H1 (cell line): ENCODE measurements at regions not wholly inside any gene's neighbourhood (a gene's known extent, or its start where the extent isn't known, plus 50 kb on each side); places are given as distances from the start of the nearest gene placed in this dataset.

ENCODE experiments used
- CTCF ChIA-PET: fragments of 300-600 bp; sonication (Branson Sonifier 250); formaldehyde crosslinking; loops from one replicate; lab custom pipeline; 2021; ENCODE audit not compliant: partially characterized antibody; lab: Charles Lee
- POLR2A ChIA-PET: fragments of 300-600 bp; sonication (Branson Sonifier 250); formaldehyde crosslinking; loops from one replicate; lab custom pipeline; 2021; ENCODE audit warnings: inconsistent platforms; ENCODE audit not compliant: partially characterized antibody; lab: Charles Lee
- DNase-seq, 2 experiments: peaks; one replicate each; pipeline versions ENCODE4 v3.0.0 to v3.0.0-alpha.2; 2010 to 2022; ENCODE audit warnings: low spot score in 2 of 2, low read depth in 1 of 2, mixed read lengths in 1 of 2
- FAIRE-seq: peaks from 2 replicates; lab custom pipeline; 2011; peaks lifted over from hg19 to GRCh38; lab: Jason Lieb, UNC
- H2AFZ ChIP-seq: 2 replicates; pipeline ENCODE4 v1.8.1; 2012; ENCODE audit warnings: low read length, inconsistent platforms
- H2AK5ac ChIP-seq: 2 replicates; pipeline ENCODE4 v1.6.1; 2013; ENCODE audit warnings: low read depth, low read length
- H2BK120ac ChIP-seq: replicated peaks from 2 replicates; pipeline ENCODE3; 2013; ENCODE audit warnings: low read depth, low read length, inconsistent platforms
- H2BK12ac ChIP-seq: 2 replicates; pipeline ENCODE4 v1.6.1; 2013; ENCODE audit warnings: low read depth, low read length
- H2BK15ac ChIP-seq: 2 replicates; pipeline ENCODE4 v1.6.1; 2013; ENCODE audit warnings: low read length
- H2BK20ac ChIP-seq: 2 replicates; pipeline ENCODE4 v1.6.1; 2013; ENCODE audit warnings: low read length
- H2BK5ac ChIP-seq: 2 replicates; pipeline ENCODE4 v1.6.1; 2013; ENCODE audit warnings: low read depth, low read length
- H3K14ac ChIP-seq: 2 replicates; pipeline ENCODE4 v1.6.1; 2013; ENCODE audit warnings: inconsistent platforms; ENCODE audit not compliant: insufficient read length
- H3K18ac ChIP-seq: 2 replicates; pipeline ENCODE4 v1.6.1; 2013; ENCODE audit warnings: low read length; ENCODE audit errors: extremely low read depth
- H3K23ac ChIP-seq: 2 replicates; pipeline ENCODE4 v1.6.1; 2013; ENCODE audit warnings: inconsistent platforms; ENCODE audit not compliant: insufficient read length
- H3K23me2 ChIP-seq: 2 replicates; pipeline ENCODE4 v1.6.1; 2013; ENCODE audit warnings: low read depth, low read length
- H3K27ac ChIP-seq: 2 replicates; pipeline ENCODE4 v1.6.1; 2011; ENCODE audit warnings: low read depth, low read length, inconsistent platforms
- H3K27me3 ChIP-seq, 4 experiments: replicated peaks in 1 of 4; 1 replicate in 1 of 4; 2 replicates in 3 of 4; pipeline versions ENCODE4 v1.6.1 to v1.8.1; 2011 to 2013; ENCODE audit warnings: low read length in 3 of 4, mild to moderate bottlenecking in 3 of 4, inconsistent platforms in 2 of 4, mixed read lengths in 2 of 4, moderate library complexity in 1 of 4; ENCODE audit not compliant: control insufficient read depth in 3 of 4, insufficient read depth in 3 of 4; ENCODE audit errors: extremely low read depth in 1 of 4
- H3K36me3 ChIP-seq, 4 experiments: 2 replicates each; pipeline versions ENCODE4 v1.6.1 to v1.8.1; 2011 to 2013; ENCODE audit warnings: mild to moderate bottlenecking in 4 of 4, low read length in 3 of 4, moderate library complexity in 2 of 4, control low read depth in 1 of 4, inconsistent platforms in 1 of 4; ENCODE audit not compliant: insufficient read depth in 4 of 4, control insufficient read depth in 2 of 4
- H3K4ac ChIP-seq: replicated peaks from 2 replicates; pipeline ENCODE3; 2013; ENCODE audit warnings: low read length, low read depth, mixed read lengths, inconsistent platforms; ENCODE audit not compliant: insufficient read length
- H3K4me1 ChIP-seq, 4 experiments: replicated peaks in 1 of 4; 1 replicate in 1 of 4; 2 replicates in 3 of 4; pipeline versions ENCODE4 v1.6.1 to v1.8.1; 2011 to 2013; ENCODE audit warnings: low read length in 3 of 4, inconsistent platforms in 2 of 4, mixed read lengths in 1 of 4; ENCODE audit not compliant: insufficient read depth in 4 of 4, control insufficient read depth in 3 of 4
- H3K4me2 ChIP-seq, 2 experiments: 2 replicates each; pipeline versions ENCODE4 v1.6.1 to v1.8.1; 2011 to 2013; ENCODE audit warnings: low read depth in 2 of 2, low read length in 2 of 2, control low read depth in 1 of 2, inconsistent platforms in 1 of 2, mild to moderate bottlenecking in 1 of 2; ENCODE audit not compliant: insufficient read depth in 1 of 2
- H3K4me3 ChIP-seq, 4 experiments: fragments of 200-600, 300-600 bp in 1 of 4; sonication (generic), shearing (Covaris generic), sonication (Bioruptor Twin) in 1 of 4; 2 replicates each; pipeline versions ENCODE4 v1.5.1 to v1.8.1; 2011 to 2016; ENCODE audit warnings: low read length in 4 of 4, low read depth in 3 of 4, control low read depth in 2 of 4, inconsistent platforms in 2 of 4, mild to moderate bottlenecking in 2 of 4, mixed read lengths in 1 of 4, moderate library complexity in 1 of 4; ENCODE audit not compliant: insufficient read depth in 2 of 4; ENCODE audit errors: extremely low read depth in 1 of 4
- H3K56ac ChIP-seq: replicated peaks from 2 replicates; pipeline ENCODE3; 2013; ENCODE audit warnings: low read depth, mild to moderate bottlenecking, mixed read lengths, low read length, inconsistent platforms; ENCODE audit not compliant: insufficient read length
- H3K79me1 ChIP-seq: 2 replicates; pipeline ENCODE4 v1.6.1; 2013; ENCODE audit warnings: low read depth, low read length, control low read depth
- H3K79me2 ChIP-seq, 2 experiments: 2 replicates each; pipeline versions ENCODE4 v1.6.1 to v1.8.1; 2012 to 2013; ENCODE audit warnings: low read length in 2 of 2, mild to moderate bottlenecking in 2 of 2, inconsistent platforms in 1 of 2; ENCODE audit not compliant: insufficient read depth in 2 of 2, control insufficient read depth in 1 of 2
- H3K9ac ChIP-seq, 4 experiments: replicated peaks in 1 of 4; 1 replicate in 1 of 4; 2 replicates in 3 of 4; pipeline versions ENCODE4 v1.6.1 to v1.8.1; 2011 to 2013; ENCODE audit warnings: low read depth in 3 of 4, low read length in 3 of 4, control low read depth in 2 of 4, mild to moderate bottlenecking in 2 of 4, moderate library complexity in 2 of 4, inconsistent platforms in 1 of 4; ENCODE audit errors: extremely low read depth in 1 of 4
- H3K9me3 ChIP-seq, 2 experiments: 2 replicates each; pipeline versions ENCODE4 v1.6.1 to v1.8.1; 2012 to 2013; ENCODE audit warnings: mild to moderate bottlenecking in 2 of 2, moderate library complexity in 2 of 2, control low read depth in 1 of 2, inconsistent platforms in 1 of 2, low read depth in 1 of 2, low read length in 1 of 2, mixed read lengths in 1 of 2; ENCODE audit not compliant: insufficient read depth in 2 of 2
- H4K20me1 ChIP-seq, 2 experiments: replicated peaks in 1 of 2; 2 replicates each; pipeline versions ENCODE3 to v1.8.1; 2011 to 2013; ENCODE audit warnings: inconsistent platforms in 2 of 2, low read length in 2 of 2, mild to moderate bottlenecking in 1 of 2; ENCODE audit not compliant: insufficient read depth in 2 of 2, control insufficient read depth in 1 of 2
- H4K5ac ChIP-seq: 2 replicates; pipeline ENCODE4 v1.6.1; 2013; ENCODE audit warnings: low read length, low read depth, mixed read lengths, inconsistent platforms; ENCODE audit not compliant: insufficient read length
- H4K8ac ChIP-seq: 2 replicates; pipeline ENCODE4 v1.8.0; 2013; ENCODE audit warnings: mild to moderate bottlenecking, moderate library complexity, low read length, inconsistent platforms; ENCODE audit not compliant: insufficient read depth; ENCODE audit errors: extremely low read depth
- H4K91ac ChIP-seq: replicated peaks from 2 replicates; pipeline ENCODE3; 2013; ENCODE audit warnings: low read length, mixed read lengths, inconsistent platforms; ENCODE audit not compliant: insufficient read length
- POLR2AphosphoS5 ChIP-seq: IDR thresholded peaks from 2 replicates; pipeline ENCODE4 v1.6.1; 2011; ENCODE audit warnings: low read depth, low read length

DNA sequence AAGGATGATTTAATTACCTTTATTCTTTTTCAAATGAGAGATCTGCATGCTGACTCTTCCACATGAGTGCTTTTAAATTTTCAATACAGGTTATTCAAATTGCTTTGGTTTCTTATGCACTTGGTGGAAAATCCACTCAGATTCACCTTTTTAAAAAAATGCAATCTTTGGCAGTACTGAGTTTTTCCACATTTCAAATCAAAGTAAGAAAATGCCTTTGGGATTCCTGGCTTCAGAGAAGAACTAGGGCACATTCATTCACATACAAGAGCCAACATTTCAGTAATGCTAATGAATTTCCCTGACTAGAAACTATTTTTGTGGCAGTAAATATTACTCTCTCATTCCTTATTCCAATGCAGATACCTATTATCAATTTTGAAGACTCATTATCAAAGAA, 342.2 kb downstream of the ETNK1 start:
- no peak overlapping the region for H4K91ac ChIP-seq
- H3K36me3 ChIP-seq, result no peaks in the 10 kb centered on the region
- H3K4me1 ChIP-seq, result peaks cover 0 to 4% (median 0%) of the 10 kb centered on the region in 4 experiments; a peak in 1 of 7 replicates
- no peak overlapping the region for H3K9ac ChIP-seq
- H3K27ac ChIP-seq, result no peak overlapping the region
- POLR2A ChIA-PET, result interaction anchor here (0.6 kb wide), 1 partner anchor 16 kb away, joined by 3 read pairs; no protein-coding TSS in a partner anchor
- H3K27me3 ChIP-seq, result no peaks in the 10 kb centered on the region
- H4K5ac ChIP-seq, result no peak overlapping the region
- CTCF ChIA-PET, result no interaction called here
- H3K14ac ChIP-seq, result no peak overlapping the region
- DNase-seq (no peak), FAIRE-seq (no peak)
- no peak overlapping the region for H3K18ac ChIP-seq
- no peaks in the 10 kb centered on the region for H3K79me2 ChIP-seq
- no peak overlapping the region for H2BK12ac ChIP-seq
- no peak overlapping the region for H3K4me2 ChIP-seq
- no peak overlapping the region for H2BK20ac ChIP-seq
- H3K4me3 ChIP-seq, result no peak overlapping the region
- H3K56ac ChIP-seq, result no peak overlapping the region
- H3K4ac ChIP-seq, result no peak overlapping the region
- H4K8ac ChIP-seq, result no peak overlapping the region
- no peak overlapping the region for H2BK5ac ChIP-seq
- no peak for TF ChIP-seq POLR2AphosphoS5
- H3K9me3 ChIP-seq, result no peaks in the 10 kb centered on the region
- no peak overlapping the region for H2AFZ ChIP-seq
- H2BK120ac ChIP-seq, result no peak overlapping the region
- no peak overlapping the region for H3K23ac ChIP-seq
- no peaks in the 10 kb centered on the region for H3K23me2 ChIP-seq
- H2BK15ac ChIP-seq, result no peak overlapping the region
- no peaks in the 10 kb centered on the region for H4K20me1 ChIP-seq
- H2AK5ac ChIP-seq, result no peak overlapping the region
- no peaks in the 10 kb centered on the region for H3K79me1 ChIP-seq
